Keratinocyte (primary cell): ENCODE measurements at regions not wholly inside any gene's neighbourhood (a gene's known extent, or its start where the extent isn't known, plus 50 kb on each side); places are given as distances from the start of the nearest gene placed in this dataset.

ENCODE experiments used
- EZH2 ChIP-seq: IDR thresholded peaks from one replicate; pipeline ENCODE4 v1.6.1; 2012; ENCODE audit warnings: inconsistent platforms, mild to moderate bottlenecking, low read length, moderate library complexity
- TF ChIP-seq, protein P1 (sequence below), 3 experiments: IDR thresholded peaks in 1 of 3; conservative IDR thresholded peaks in 1 of 3; optimal IDR thresholded peaks in 1 of 3; 2 replicates in 2 of 3; 3 replicates in 1 of 3; pipeline versions ENCODE3 to v1.5.1; 2011; ENCODE audit warnings: low read length in 3 of 3, mild to moderate bottlenecking in 3 of 3, moderate library complexity in 2 of 3, control low read depth in 1 of 3, inconsistent platforms in 1 of 3; ENCODE audit not compliant: insufficient read depth in 2 of 3; ENCODE audit errors: extremely low read depth in 1 of 3

- TF ChIP-seq, protein P1, sequence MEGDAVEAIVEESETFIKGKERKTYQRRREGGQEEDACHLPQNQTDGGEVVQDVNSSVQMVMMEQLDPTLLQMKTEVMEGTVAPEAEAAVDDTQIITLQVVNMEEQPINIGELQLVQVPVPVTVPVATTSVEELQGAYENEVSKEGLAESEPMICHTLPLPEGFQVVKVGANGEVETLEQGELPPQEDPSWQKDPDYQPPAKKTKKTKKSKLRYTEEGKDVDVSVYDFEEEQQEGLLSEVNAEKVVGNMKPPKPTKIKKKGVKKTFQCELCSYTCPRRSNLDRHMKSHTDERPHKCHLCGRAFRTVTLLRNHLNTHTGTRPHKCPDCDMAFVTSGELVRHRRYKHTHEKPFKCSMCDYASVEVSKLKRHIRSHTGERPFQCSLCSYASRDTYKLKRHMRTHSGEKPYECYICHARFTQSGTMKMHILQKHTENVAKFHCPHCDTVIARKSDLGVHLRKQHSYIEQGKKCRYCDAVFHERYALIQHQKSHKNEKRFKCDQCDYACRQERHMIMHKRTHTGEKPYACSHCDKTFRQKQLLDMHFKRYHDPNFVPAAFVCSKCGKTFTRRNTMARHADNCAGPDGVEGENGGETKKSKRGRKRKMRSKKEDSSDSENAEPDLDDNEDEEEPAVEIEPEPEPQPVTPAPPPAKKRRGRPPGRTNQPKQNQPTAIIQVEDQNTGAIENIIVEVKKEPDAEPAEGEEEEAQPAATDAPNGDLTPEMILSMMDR (optimal IDR thresholded peaks at IDR 0.05 in 1 of 3, IDR thresholded peaks at IDR 0.05 in 1 of 3, conservative IDR thresholded peaks at IDR 0.05 in 1 of 3; ENCODE audit: extremely low read depth in 1 of 3, insufficient read depth in 2 of 3, low read length in 3 of 3), result no peak
- TF ChIP-seq EZH2, result no peak
Measured at GRCh38 chr6:126123226-126123625, 136.9 kb downstream of the TRMT11 start.
